ENCODE measurements at regions not wholly inside any gene's neighbourhood (a gene's known extent, or its start where the extent isn't known, plus 50 kb on each side); places are given as distances from the start of the nearest gene placed in this dataset.

DNA sequence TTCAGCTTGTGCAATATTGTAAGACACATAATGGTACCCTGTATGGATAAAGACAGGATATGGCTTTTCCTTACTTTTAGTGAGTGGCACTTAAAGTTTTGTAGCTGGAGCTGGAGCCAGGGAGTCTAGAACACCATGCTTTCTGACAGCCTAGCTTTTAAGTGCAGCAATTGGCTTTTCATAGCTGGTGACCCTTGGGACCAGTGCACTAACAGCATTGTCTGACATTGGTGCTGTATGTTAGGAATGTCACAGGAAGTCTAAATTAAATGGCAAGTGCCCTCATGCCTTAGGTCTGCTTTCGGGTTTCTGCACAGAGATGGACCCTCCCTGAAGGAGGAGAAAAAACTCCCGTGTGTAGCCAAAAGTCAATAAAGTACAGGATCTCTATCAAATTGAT, 628.2 kb downstream of the NR2F2 start:
- TF ChIP-seq, protein P1, sequence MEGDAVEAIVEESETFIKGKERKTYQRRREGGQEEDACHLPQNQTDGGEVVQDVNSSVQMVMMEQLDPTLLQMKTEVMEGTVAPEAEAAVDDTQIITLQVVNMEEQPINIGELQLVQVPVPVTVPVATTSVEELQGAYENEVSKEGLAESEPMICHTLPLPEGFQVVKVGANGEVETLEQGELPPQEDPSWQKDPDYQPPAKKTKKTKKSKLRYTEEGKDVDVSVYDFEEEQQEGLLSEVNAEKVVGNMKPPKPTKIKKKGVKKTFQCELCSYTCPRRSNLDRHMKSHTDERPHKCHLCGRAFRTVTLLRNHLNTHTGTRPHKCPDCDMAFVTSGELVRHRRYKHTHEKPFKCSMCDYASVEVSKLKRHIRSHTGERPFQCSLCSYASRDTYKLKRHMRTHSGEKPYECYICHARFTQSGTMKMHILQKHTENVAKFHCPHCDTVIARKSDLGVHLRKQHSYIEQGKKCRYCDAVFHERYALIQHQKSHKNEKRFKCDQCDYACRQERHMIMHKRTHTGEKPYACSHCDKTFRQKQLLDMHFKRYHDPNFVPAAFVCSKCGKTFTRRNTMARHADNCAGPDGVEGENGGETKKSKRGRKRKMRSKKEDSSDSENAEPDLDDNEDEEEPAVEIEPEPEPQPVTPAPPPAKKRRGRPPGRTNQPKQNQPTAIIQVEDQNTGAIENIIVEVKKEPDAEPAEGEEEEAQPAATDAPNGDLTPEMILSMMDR (IDR thresholded peaks at IDR 0.05; ENCODE audit: insufficient read depth, low read depth, low read length) = no peak
- H3K4me3 ChIP-seq (ENCODE audit: low read depth, low read length) = no peak overlapping the region
- no peak for DNase-seq (ENCODE audit: low read depth)

DNA sequence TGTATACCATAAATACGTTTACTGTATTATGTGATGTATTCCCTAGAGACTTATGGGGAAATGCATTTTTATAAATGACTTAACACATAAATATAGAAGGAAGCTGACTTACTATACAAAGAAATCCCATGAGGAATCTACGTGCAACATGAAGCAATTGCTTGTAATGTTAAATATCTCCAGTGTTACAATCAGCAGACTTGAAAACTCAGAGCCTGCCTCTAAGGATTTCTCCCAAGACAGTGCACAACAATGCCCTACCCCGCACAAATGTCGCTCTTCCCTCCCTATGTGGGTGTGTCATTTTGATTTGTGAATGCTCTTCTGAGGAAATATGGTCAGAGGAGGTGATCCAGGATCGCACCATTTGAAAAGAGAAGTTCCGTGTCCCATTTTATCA, 629.0 kb downstream of the NR2F2 start:
- TF ChIP-seq, protein P1 (IDR thresholded peaks at IDR 0.05; ENCODE audit: insufficient read depth, low read depth, low read length) = no peak
- no peak overlapping the region for H3K4me3 ChIP-seq (ENCODE audit: low read depth, low read length)
- no peak for DNase-seq (ENCODE audit: low read depth)

DNA sequence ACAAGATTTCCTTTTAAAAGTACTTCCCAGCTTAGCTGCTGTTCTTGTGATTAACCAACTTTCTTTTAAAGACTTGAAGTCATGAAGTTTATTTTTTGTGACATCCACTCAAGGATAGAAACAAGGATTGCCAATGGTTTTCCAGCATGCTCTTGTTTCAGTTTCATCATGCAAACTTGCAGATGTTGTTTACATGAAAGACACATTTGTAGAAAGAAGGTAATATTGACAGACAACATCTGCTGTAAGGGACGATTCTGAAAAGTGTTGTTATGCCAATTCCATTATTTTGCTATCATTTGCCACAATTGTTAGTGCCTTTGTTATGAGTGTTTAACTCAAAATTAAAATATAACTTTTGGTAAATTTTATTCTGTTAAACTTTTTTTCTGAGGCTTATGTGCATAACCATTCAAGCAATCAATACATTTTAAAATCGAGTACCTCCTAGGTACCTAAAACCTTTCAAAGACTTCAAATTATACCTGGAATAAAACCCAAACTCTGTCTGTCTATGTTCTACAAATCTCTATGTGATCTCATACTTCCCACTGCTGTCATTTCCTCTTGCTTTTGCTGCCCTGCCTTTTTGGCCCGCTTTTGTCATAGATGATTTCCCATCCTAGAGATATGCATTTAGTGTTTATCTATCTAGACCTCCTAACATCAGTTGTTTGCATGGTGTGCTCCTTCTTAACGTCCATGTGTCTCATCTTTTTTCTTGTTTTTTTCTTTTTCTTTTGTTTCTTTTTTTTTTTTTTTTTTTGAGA, 630.4 kb downstream of the NR2F2 start:
- no peak for DNase-seq (ENCODE audit: low read depth)
- H3K4me3 ChIP-seq (ENCODE audit: low read depth, low read length) = no peak overlapping the region
- TF ChIP-seq, protein P1 (IDR thresholded peaks at IDR 0.05; ENCODE audit: insufficient read depth, low read depth, low read length) = no peak

DNA sequence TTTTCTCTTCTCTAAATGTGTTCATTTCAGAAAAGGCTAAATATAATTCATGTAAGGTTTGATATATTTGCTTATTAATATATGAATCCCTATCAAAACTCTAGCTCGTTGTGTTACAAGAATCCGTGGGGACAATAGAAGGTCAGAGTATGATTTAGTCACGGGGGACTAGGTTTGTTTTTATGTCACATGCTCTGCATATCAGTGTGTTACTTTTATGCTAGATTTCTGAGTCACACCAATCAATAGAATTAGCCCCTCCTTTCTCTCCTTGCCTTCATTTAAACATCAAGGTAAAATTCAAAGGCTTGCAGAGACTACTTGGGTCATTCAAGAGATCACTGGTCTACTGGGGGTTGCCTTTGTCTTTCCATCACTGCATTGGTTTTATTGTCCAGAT, 636.1 kb downstream of the NR2F2 start:
- DNase-seq (ENCODE audit: low read depth) = no peak
- TF ChIP-seq, protein P1 (IDR thresholded peaks at IDR 0.05; ENCODE audit: insufficient read depth, low read depth, low read length) = no peak
- H3K4me3 ChIP-seq (ENCODE audit: low read depth, low read length) = no peak overlapping the region

DNA sequence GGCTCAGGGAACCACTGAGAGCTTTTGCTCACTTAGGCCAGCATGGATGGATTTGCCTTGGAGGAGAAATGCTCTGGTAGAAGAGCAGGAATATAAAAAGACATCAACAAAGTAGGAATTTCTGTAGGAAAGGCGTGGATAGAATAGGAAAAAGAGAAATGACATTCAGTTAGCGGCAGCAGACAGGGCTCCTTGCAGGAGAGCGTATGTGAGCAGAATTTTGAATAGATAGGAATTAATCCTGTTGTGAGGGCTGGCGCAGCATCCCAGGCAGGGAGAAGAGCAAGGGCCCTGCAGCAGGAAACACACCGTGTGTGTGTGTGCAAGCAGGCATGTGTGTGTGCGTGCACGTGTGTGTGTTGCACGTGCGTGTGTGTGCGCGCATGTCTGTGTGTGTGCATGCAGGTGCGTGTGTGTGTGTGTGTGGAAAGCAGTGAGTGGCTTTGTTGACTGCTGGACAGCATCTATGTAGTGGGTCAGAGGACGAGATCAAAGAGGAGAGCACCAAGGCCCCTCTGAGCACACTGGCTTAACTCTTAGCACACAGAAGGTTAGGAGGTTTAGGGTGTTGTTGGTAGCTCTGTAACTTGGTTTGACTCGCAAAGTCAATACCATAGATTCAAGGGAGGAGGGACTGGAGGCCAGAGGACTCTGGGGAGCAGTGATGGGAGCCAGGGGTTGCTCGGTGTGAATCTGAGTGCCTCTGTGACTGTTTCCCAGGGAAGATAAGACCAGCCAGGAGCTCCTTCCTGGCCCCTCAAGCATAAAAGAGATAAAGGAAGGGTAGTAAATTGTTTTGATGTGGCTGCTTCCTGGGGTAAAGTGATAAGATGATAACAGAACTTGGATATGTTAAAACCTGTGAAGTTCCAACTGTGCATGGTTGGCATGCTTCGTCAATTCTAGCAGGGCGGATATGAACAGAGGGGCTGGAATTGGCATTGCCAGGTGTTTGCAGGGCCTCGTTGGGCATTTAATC, 639.5 kb downstream of the NR2F2 start:
- TF ChIP-seq, protein P1 (IDR thresholded peaks at IDR 0.05; ENCODE audit: insufficient read depth, low read depth, low read length) = no peak
- no peak for DNase-seq (ENCODE audit: low read depth)
- H3K4me3 ChIP-seq (ENCODE audit: low read depth, low read length) = no peak overlapping the region

DNA sequence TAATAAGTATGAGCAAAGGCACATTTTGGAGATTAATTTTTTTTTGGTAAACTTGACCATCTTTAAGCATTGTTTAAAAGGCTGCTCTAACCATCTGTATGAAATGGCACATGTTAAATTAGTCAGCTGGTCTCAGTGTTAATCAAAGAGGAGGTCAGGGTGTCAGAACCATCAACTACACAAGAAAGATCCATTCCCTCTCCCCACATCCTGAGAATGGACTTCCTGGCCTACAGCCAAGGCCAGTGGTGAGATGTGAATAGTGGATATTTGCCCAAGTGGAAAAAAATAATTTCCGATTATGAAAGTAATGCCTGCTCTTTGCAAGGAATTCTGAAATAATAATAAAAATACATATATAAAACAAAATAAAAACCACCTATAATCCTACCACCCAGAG, 641.7 kb downstream of the NR2F2 start:
- DNase-seq (ENCODE audit: low read depth) = no peak
- no peak overlapping the region for H3K4me3 ChIP-seq (ENCODE audit: low read depth, low read length)
- TF ChIP-seq, protein P1 (IDR thresholded peaks at IDR 0.05; ENCODE audit: insufficient read depth, low read depth, low read length) = no peak

Measured in fibroblast of villous mesenchyme (primary cell).